Omental fat pad (tissue), 3 donors: ENCODE measurements at regions not wholly inside any gene's neighbourhood (a gene's known extent, or its start where the extent isn't known, plus 50 kb on each side); places are given as distances from the start of the nearest gene placed in this dataset.

Experiments used
- ATAC-seq: fragments of 150-250 bp; one replicate; pipeline ENCODE4 v1.9.1; 2016; ENCODE audit warnings: mild to moderate bottlenecking, moderate library complexity; ENCODE audit not compliant: low FRiP score
- DNase-seq: peaks from one replicate; pipeline ENCODE4 v3.0.0-alpha.2; 2019; ENCODE audit warnings: low spot score
- CTCF ChIP-seq, 3 donors: fragments of 450-650 bp; IDR thresholded peaks; one replicate each; pipeline ENCODE4 v1.5.1; 2016 to 2017; ENCODE audit warnings: antibody characterized with exemption in 3 of 3, mild to moderate bottlenecking in 3 of 3, moderate library complexity in 2 of 3

- DNase-seq (no peak), ATAC-seq (no peak)
Measured at GRCh38 chr7:52830801-52831200, 204.6 kb upstream of the POM121L12 start.

GRCh38 chr7:52826515-52827265, 208.7 kb upstream of the POM121L12 start:
- DNase-seq, result no peak
- TF ChIP-seq CTCF (IDR thresholded peaks at IDR 0.05), result no peak
- ATAC-seq, result no peak

More at GRCh38 chr7:52830801-52831200, 204.6 kb upstream of the POM121L12 start:
- no peak for TF ChIP-seq CTCF (IDR thresholded peaks at IDR 0.05)

GRCh38 chr7:52825611-52826010, 209.8 kb upstream of the POM121L12 start:
- no peak for TF ChIP-seq CTCF (IDR thresholded peaks at IDR 0.05)
- DNase-seq, result no peak
- no peak for ATAC-seq

DNA sequence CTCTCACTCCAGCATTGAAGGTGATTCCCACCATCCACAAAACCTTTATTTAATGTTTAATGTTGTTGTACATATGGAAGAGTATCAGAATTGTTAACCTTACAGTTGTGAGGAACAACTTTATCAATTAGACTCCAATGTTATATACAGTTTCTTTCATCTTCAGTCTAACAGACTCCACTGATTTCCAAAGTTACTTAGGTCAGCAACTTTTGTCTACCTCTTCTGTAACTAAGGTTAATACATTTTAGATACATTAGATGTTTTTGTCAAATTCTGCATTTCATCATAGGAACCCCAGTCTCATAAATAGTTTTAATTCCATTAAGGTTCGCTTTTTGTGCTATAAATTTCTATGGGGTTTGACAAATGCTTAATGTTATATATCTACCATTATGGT, 223.9 kb upstream of the POM121L12 start:
- DNase-seq (no peak), ATAC-seq (no peak)
- TF ChIP-seq CTCF (IDR thresholded peaks at IDR 0.05), result no peak

- TF ChIP-seq CTCF (IDR thresholded peaks at IDR 0.05), result no peak
- DNase-seq (no peak), ATAC-seq (no peak)
Measured at GRCh38 chr7:52799817-52800216, 235.6 kb upstream of the POM121L12 start.

DNA sequence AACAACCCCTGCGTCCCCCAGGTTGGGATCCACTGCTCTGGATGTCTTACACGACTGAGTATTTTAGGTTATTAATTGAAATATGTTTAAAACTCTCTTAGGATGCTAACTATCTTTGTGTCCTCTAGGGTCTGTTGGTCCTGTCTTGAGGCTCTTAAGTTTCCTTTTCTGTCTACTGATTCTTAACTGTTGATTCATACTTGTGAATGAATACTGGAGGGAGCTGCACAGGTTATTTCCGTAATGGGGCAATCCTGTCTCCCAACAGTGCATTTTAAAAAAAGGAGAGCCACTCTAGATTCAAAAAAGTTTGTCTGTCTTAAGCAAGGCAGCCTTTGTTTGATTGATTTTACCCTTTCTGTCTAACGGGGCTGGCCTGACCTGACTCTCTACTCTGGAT, 237.6 kb upstream of the POM121L12 start:
- DNase-seq (no peak), ATAC-seq (no peak)
- no peak for TF ChIP-seq CTCF (IDR thresholded peaks at IDR 0.05)

DNA sequence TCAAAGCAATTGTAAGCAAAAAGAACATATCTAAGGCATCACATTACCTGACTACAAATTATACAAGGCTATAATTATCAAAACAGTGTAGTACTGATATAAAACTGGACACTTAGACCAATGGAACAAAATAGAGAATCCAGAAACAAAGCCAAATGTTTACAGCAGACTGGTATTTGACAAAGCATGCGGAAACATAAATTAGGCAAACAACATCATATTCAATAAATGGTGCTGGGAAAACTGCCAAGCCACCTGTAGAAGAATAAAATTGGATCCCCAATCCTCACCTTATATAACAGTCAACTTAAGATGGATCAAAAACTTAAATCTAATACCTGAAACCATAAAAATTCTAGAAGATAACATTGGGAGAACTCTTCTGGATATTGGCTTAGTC, 240.8 kb upstream of the POM121L12 start:
- TF ChIP-seq CTCF (IDR thresholded peaks at IDR 0.05), result no peak
- ATAC-seq (no peak), DNase-seq (no peak)
